Panc1 (cell line): ENCODE measurements at regions not wholly inside any gene's neighbourhood (a gene's known extent, or its start where the extent isn't known, plus 50 kb on each side); places are given as distances from the start of the nearest gene placed in this dataset.
"Not testable (repeated sequence)": the region's sequence is repeated elsewhere in the genome, so short reads cannot be mapped to it uniquely, and the experiment has no call there.

Experiments
- CTCF ChIP-seq: fragments of 450-650 bp; IDR thresholded peaks from 2 replicates; pipeline ENCODE4 v1.5.1; 2017; ENCODE audit warnings: mild to moderate bottlenecking
- POLR2AphosphoS5 ChIP-seq: IDR thresholded peaks from 2 replicates; pipeline ENCODE4 v1.6.1; 2012; ENCODE audit warnings: mild to moderate bottlenecking, low read depth, low read length, moderate library complexity
- REST ChIP-seq, 2 experiments: IDR thresholded peaks; 2 replicates each; pipeline ENCODE4 v1.6.1; 2011 to 2012; ENCODE audit warnings: low read depth in 2 of 2, control low read depth in 1 of 2, low read length in 1 of 2, mild to moderate bottlenecking in 1 of 2, moderate library complexity in 1 of 2; ENCODE audit not compliant: insufficient read depth in 1 of 2
- TCF7L2 ChIP-seq: IDR thresholded peaks from 2 replicates; pipeline ENCODE4 v1.6.1; 2011; ENCODE audit warnings: mild to moderate bottlenecking, low read depth, low read length, inconsistent platforms

- not testable (repeated sequence) for TF ChIP-seq CTCF; TCF7L2; POLR2AphosphoS5; REST (IDR thresholded peaks at IDR 0.05; ENCODE audit: insufficient read depth in 1 of 2, low read depth in 2 of 2, low read length in 1 of 2)
These were observed 4390.6 kb upstream of the TPTE start for GRCh38 chr21:6130734-6131133.
